ENCODE measurements at regions not wholly inside any gene's neighbourhood (a gene's known extent, or its start where the extent isn't known, plus 50 kb on each side); places are given as distances from the start of the nearest gene placed in this dataset.
"Not testable (repeated sequence)": the region's sequence is repeated elsewhere in the genome, so short reads cannot be mapped to it uniquely, and the experiment has no call there.

- DNase-seq: no peak
- TF ChIP-seq CTCF (IDR thresholded peaks at IDR 0.05; ENCODE audit: low read depth, low read length): no peak
These were observed 461.3 kb downstream of the TMEM232 start for GRCh38 chr5:110265162-110265561.

GRCh38 chr5:110267714-110268113, 458.8 kb downstream of the TMEM232 start:
- Histone ChIP-seq H3K27me3 (no peaks in the 10 kb centered on the region), H3K4me3 (ENCODE audit: low read depth, low read length) (no peak overlapping the region), H3K36me3 (no peaks in the 10 kb centered on the region), H3K4me1 (no peaks in the 10 kb centered on the region), H3K9me3 (no peaks in the 10 kb centered on the region)
- no peak for TF ChIP-seq CTCF (IDR thresholded peaks at IDR 0.05; ENCODE audit: low read depth, low read length)
- no peak for DNase-seq

More at GRCh38 chr5:110265162-110265561, 461.3 kb downstream of the TMEM232 start:
- Histone ChIP-seq H3K27me3 (no peaks in the 10 kb centered on the region), H3K4me1 (no peaks in the 10 kb centered on the region), H3K36me3 (no peaks in the 10 kb centered on the region), H3K9me3 (no peaks in the 10 kb centered on the region), H3K4me3 (ENCODE audit: low read depth, low read length) (no peak overlapping the region)

- DNase-seq: no peak
- Histone ChIP-seq H3K4me3 (ENCODE audit: low read depth, low read length) (no peak overlapping the region), H3K4me1 (no peaks in the 10 kb centered on the region), H3K36me3 (no peaks in the 10 kb centered on the region), H3K9me3 (no peaks in the 10 kb centered on the region), H3K27me3 (no peaks in the 10 kb centered on the region)
- no peak for TF ChIP-seq CTCF (IDR thresholded peaks at IDR 0.05; ENCODE audit: low read depth, low read length)
These were observed 458.2 kb downstream of the TMEM232 start for GRCh38 chr5:110268283-110268682.

- no peak for DNase-seq
- Histone ChIP-seq H3K4me1 (no peaks in the 10 kb centered on the region), H3K27me3 (no peaks in the 10 kb centered on the region), H3K9me3 (no peaks in the 10 kb centered on the region), H3K4me3 (ENCODE audit: low read depth, low read length) (no peak overlapping the region), H3K36me3 (no peaks in the 10 kb centered on the region)
- TF ChIP-seq CTCF (IDR thresholded peaks at IDR 0.05; ENCODE audit: low read depth, low read length): no peak
These were observed 457.5 kb downstream of the TMEM232 start for GRCh38 chr5:110268985-110269384.

- TF ChIP-seq CTCF (IDR thresholded peaks at IDR 0.05; ENCODE audit: low read depth, low read length): no peak
- Histone ChIP-seq H3K27me3 (no peaks in the 10 kb centered on the region), H3K4me1 (no peaks in the 10 kb centered on the region), H3K36me3 (no peaks in the 10 kb centered on the region), H3K9me3 (no peaks in the 10 kb centered on the region), H3K4me3 (ENCODE audit: low read depth, low read length) (no peak overlapping the region)
- DNase-seq: no peak
These were observed 456.9 kb downstream of the TMEM232 start for GRCh38 chr5:110269478-110270142.

GRCh38 chr5:110275878-110276277, 450.6 kb downstream of the TMEM232 start:
- H3K4me3 ChIP-seq (ENCODE audit: low read depth, low read length): no peak overlapping the region
- no peaks in the 10 kb centered on the region for H3K9me3 ChIP-seq
- H3K36me3 ChIP-seq: no peaks in the 10 kb centered on the region
- H3K4me1 ChIP-seq: no peaks in the 10 kb centered on the region
- DNase-seq: no peak
- TF ChIP-seq CTCF (IDR thresholded peaks at IDR 0.05; ENCODE audit: low read depth, low read length): no peak
- no peaks in the 10 kb centered on the region for H3K27me3 ChIP-seq

GRCh38 chr5:110278449-110278848, 448.0 kb downstream of the TMEM232 start:
- not testable (repeated sequence) for H3K4me1 ChIP-seq; H3K36me3 ChIP-seq; H3K9me3 ChIP-seq; H3K27me3 ChIP-seq; DNase-seq; H3K4me3 ChIP-seq (ENCODE audit: low read depth, low read length)

- not testable (repeated sequence) for H3K4me3 ChIP-seq (ENCODE audit: low read depth, low read length); DNase-seq; H3K27me3 ChIP-seq; H3K36me3 ChIP-seq; H3K4me1 ChIP-seq; H3K9me3 ChIP-seq
These were observed 442.4 kb downstream of the TMEM232 start for GRCh38 chr5:110284121-110284520.
